ENCODE measurements at regions not wholly inside any gene's neighbourhood (a gene's known extent, or its start where the extent isn't known, plus 50 kb on each side); places are given as distances from the start of the nearest gene placed in this dataset.

DNA sequence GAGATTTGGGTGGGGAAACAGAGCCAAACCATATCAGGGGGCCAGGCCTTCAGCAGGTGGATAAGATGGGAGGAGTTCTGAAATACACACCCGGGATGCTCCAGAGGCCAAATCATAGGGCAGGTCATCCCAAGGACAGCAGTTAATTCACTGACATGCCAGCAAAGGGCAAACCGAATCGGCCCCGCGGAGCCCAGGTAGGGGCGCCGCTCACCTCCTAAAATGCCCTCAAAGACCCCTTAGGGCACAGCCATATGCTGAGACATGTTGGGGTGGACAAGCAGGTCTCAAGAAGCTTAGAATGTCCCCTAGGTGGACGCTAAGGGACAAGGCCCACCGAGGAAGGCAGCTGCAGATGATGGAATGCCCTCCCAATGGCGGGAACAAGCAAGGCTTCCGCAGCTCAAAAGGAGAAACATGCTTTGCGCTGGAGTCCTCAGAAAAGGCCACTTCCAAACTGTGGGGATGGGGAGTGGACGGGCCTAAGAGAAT lies 144.9 kb downstream of the ERCC6L2 start:
- peaks cover 20% of the 10 kb centered on the region for H3K4me1 ChIP-seq (ENCODE audit: insufficient read depth, low read length, severe bottlenecking)
- no peaks in the 10 kb centered on the region for H3K79me2 ChIP-seq (ENCODE audit: insufficient read depth, low read length)
- peak overlapping the region; percentile 58 for H3K4me3 ChIP-seq (ENCODE audit: low read depth, low read length, poor library complexity, severe bottlenecking)
- no peaks in the 10 kb centered on the region for H3K9me2 ChIP-seq (ENCODE audit: low read depth, low read length)
- H3K27me3 ChIP-seq (ENCODE audit: insufficient read depth, low read length) = no peaks in the 10 kb centered on the region
- no peak overlapping the region for H2AFZ ChIP-seq (ENCODE audit: low read length)
- H3F3A ChIP-seq (ENCODE audit: insufficient read depth, low read length) = no peaks in the 10 kb centered on the region
- H3K4me2 ChIP-seq (ENCODE audit: low read length) = peak overlapping the region; percentile 75
- no peaks in the 10 kb centered on the region for H3K9me3 ChIP-seq (ENCODE audit: low read length)
- no peak overlapping the region for H3K27ac ChIP-seq (ENCODE audit: low read depth, low read length, poor library complexity, severe bottlenecking)
- TF ChIP-seq, protein P1, sequence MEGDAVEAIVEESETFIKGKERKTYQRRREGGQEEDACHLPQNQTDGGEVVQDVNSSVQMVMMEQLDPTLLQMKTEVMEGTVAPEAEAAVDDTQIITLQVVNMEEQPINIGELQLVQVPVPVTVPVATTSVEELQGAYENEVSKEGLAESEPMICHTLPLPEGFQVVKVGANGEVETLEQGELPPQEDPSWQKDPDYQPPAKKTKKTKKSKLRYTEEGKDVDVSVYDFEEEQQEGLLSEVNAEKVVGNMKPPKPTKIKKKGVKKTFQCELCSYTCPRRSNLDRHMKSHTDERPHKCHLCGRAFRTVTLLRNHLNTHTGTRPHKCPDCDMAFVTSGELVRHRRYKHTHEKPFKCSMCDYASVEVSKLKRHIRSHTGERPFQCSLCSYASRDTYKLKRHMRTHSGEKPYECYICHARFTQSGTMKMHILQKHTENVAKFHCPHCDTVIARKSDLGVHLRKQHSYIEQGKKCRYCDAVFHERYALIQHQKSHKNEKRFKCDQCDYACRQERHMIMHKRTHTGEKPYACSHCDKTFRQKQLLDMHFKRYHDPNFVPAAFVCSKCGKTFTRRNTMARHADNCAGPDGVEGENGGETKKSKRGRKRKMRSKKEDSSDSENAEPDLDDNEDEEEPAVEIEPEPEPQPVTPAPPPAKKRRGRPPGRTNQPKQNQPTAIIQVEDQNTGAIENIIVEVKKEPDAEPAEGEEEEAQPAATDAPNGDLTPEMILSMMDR (IDR thresholded peaks at IDR 0.05; ENCODE audit: low read length) = no peak
- no peak for TF ChIP-seq EZH2 (IDR thresholded peaks at IDR 0.05; ENCODE audit: borderline replicate concordance, low read length)
- no peak overlapping the region for H3K9ac ChIP-seq (ENCODE audit: low read length)
- H4K20me1 ChIP-seq (ENCODE audit: insufficient read depth, low read length) = no peaks in the 10 kb centered on the region
- no peaks in the 10 kb centered on the region for H3K36me3 ChIP-seq (ENCODE audit: insufficient read depth, low read length)
